ENCODE measurements at regions not wholly inside any gene's neighbourhood (a gene's known extent, or its start where the extent isn't known, plus 50 kb on each side); places are given as distances from the start of the nearest gene placed in this dataset.

DNA sequence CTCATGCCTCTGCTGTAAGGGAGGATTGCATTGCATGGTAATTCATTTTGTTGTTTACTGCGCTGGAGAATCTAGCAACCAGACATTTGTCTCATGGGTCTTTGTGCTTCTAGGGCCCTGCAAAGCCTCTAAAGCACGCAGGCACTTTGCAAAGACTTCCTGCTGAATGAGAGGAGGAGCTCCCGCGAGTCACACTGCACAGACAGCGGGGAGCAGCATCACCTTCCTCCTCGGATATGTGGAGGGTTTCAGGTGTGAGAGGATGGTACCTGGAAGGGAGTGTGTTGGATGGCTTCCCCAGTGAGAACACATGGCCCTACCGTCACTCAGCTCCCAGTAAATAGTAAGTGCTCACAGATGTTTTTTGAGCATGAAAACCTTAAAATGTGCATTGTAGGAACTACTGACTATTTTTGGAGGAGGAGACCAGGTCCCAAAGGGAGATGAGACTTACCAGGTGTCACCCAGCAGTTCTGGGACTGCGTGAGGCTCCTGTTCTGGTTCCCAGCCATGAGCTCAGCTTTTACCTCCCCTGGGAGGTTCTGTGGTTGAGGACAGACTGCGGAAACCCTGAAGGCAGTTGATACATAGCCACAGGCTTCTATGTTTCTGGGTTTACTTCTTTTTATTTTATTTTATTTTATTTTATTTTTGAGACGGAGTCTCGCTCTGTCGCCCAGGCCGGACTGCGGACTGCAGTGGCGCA, 278.0 kb downstream of the FGF9 start:
- Histone ChIP-seq H3K27ac (no peak overlapping the region), H3K9me3 (no peaks in the 10 kb centered on the region), H3K36me3 (no peaks in the 10 kb centered on the region), H3K4me1 (ENCODE audit: control insufficient read depth in 1 of 2, insufficient read depth in 1 of 2, low read depth in 1 of 2, low read length in 1 of 2) (no peaks in the 10 kb centered on the region), H3K4me3 (ENCODE audit: low read depth in 1 of 2, low read length in 1 of 2) (no peak overlapping the region), H3K27me3 (no peaks in the 10 kb centered on the region)
- TF ChIP-seq, protein P1, sequence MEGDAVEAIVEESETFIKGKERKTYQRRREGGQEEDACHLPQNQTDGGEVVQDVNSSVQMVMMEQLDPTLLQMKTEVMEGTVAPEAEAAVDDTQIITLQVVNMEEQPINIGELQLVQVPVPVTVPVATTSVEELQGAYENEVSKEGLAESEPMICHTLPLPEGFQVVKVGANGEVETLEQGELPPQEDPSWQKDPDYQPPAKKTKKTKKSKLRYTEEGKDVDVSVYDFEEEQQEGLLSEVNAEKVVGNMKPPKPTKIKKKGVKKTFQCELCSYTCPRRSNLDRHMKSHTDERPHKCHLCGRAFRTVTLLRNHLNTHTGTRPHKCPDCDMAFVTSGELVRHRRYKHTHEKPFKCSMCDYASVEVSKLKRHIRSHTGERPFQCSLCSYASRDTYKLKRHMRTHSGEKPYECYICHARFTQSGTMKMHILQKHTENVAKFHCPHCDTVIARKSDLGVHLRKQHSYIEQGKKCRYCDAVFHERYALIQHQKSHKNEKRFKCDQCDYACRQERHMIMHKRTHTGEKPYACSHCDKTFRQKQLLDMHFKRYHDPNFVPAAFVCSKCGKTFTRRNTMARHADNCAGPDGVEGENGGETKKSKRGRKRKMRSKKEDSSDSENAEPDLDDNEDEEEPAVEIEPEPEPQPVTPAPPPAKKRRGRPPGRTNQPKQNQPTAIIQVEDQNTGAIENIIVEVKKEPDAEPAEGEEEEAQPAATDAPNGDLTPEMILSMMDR (IDR thresholded peaks at IDR 0.05) = no peak

DNA sequence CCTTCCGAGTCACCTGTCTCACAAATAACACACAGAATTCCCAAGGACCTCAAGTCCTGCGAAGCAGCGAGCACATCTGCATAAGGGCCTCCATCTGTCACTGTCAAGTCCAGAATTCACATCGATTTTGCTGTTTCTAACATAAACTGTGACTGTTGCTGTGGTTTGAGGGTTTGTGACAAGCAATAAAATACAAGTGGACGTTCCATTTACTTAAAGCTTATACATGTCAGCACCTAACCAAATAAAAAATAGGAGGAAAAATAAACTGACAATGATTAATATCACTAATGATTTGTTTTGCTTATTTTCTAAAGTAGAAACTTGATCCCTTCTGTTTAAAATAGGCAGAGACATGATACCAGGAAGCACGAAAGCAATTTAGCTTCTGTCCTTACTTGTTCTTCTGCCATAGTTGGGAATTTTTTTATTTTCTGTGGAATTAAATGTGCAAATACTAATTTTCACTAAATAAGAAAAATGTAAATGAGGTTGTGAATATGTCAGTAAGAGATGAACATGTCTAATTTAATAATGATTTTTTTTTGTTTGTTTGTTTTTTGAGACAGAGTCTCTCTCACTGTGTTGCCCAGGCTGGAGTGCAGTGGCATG, 279.1 kb downstream of the FGF9 start:
- Histone ChIP-seq H3K9me3 (no peaks in the 10 kb centered on the region), H3K27ac (no peak overlapping the region), H3K4me1 (ENCODE audit: control insufficient read depth in 1 of 2, insufficient read depth in 1 of 2, low read depth in 1 of 2, low read length in 1 of 2) (no peaks in the 10 kb centered on the region), H3K4me3 (ENCODE audit: low read depth in 1 of 2, low read length in 1 of 2) (no peak overlapping the region), H3K27me3 (no peaks in the 10 kb centered on the region), H3K36me3 (no peaks in the 10 kb centered on the region)
- TF ChIP-seq, protein P1 (IDR thresholded peaks at IDR 0.05) = no peak

DNA sequence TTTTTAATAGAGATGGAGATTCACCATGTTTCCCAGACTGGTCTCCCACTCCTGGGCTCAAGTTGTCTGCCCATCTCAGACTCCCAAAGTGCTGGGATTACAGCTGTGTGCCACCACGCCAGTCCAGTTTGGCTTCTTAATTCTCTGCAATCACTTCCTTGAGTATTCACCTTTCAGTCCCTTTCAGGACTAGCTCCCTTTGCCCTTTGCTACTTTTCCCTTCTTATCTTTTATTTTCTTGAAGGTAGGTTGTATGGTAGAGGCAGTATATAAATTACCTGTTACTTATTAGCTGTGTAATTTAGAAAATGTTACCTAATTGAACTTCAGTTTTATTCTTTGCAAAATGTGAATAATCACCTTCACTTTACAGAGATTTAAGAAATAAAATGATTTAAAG, 285.8 kb downstream of the FGF9 start:
- Histone ChIP-seq H3K4me3 (ENCODE audit: low read depth in 1 of 2, low read length in 1 of 2) (no peak overlapping the region), H3K36me3 (no peaks in the 10 kb centered on the region), H3K9me3 (no peaks in the 10 kb centered on the region), H3K27me3 (no peaks in the 10 kb centered on the region), H3K4me1 (ENCODE audit: control insufficient read depth in 1 of 2, insufficient read depth in 1 of 2, low read depth in 1 of 2, low read length in 1 of 2) (no peaks in the 10 kb centered on the region), H3K27ac (no peak overlapping the region)
- TF ChIP-seq, protein P1 (IDR thresholded peaks at IDR 0.05) = no peak

- Histone ChIP-seq H3K4me1 (ENCODE audit: control insufficient read depth in 1 of 2, insufficient read depth in 1 of 2, low read depth in 1 of 2, low read length in 1 of 2) (no peaks in the 10 kb centered on the region), H3K36me3 (no peaks in the 10 kb centered on the region), H3K4me3 (ENCODE audit: low read depth in 1 of 2, low read length in 1 of 2) (no peak overlapping the region), H3K27me3 (no peaks in the 10 kb centered on the region), H3K27ac (no peak overlapping the region), H3K9me3 (no peaks in the 10 kb centered on the region)
- TF ChIP-seq, protein P1 (IDR thresholded peaks at IDR 0.05) = no peak
Measured at GRCh38 chr13:21957833-21958232, 287.0 kb downstream of the FGF9 start.

DNA sequence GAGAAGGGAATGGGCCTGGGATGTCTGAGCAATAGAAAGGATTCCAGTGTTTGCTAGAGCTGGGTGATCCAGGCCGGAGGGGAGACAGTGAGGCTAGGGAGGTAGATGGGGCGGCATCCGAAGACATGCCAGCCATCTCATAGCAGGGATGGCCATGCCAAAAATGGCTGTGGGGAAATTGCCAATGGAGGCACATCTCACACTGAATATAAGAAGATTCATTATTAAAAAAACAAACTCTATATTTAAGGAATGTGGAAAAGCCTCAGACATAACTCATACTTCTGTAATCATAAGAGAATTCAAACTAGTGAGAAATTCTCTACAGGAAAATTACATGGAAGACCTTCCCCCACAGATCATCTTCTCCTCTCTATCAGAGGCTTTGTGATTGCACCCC, 289.2 kb downstream of the FGF9 start:
- TF ChIP-seq, protein P1 (IDR thresholded peaks at IDR 0.05) = no peak
- no peaks in the 10 kb centered on the region for H3K36me3 ChIP-seq
- no peak overlapping the region for H3K27ac ChIP-seq
- no peak overlapping the region for H3K4me3 ChIP-seq (ENCODE audit: low read depth in 1 of 2, low read length in 1 of 2)
- no peaks in the 10 kb centered on the region for H3K4me1 ChIP-seq (ENCODE audit: control insufficient read depth in 1 of 2, insufficient read depth in 1 of 2, low read depth in 1 of 2, low read length in 1 of 2)
- H3K9me3 ChIP-seq = no peaks in the 10 kb centered on the region
- H3K27me3 ChIP-seq = no peaks in the 10 kb centered on the region
